ENCODE measurements at regions not wholly inside any gene's neighbourhood (a gene's known extent, or its start where the extent isn't known, plus 50 kb on each side); places are given as distances from the start of the nearest gene placed in this dataset.
"Not testable (repeated sequence)": the region's sequence is repeated elsewhere in the genome, so short reads cannot be mapped to it uniquely, and the experiment has no call there.

DNA sequence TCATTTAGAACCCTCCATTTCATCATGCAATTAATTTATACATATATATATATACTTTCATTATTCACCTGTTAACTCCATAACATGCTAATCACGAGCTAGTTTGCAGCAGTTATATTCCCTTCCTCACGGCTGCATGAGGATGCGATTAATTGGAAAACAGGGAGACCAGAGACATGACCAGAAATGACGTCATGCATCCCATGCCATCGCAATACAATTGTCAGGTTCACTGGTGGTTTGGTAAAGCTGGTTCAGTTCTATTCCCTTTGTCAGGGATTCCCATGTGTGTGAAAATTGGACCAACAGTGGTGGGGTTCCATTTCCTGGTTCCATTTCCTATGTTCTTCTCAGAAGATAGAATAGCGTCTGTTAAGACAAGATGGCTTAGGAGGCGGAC, 440.4 kb upstream of the ERCC4 start:
- no peaks in the 10 kb centered on the region for H3K27me3 ChIP-seq
- intact Hi-C loops (cut with DNase I): no loop called here
- H3K27ac ChIP-seq: no peak overlapping the region
- H3K36me3 ChIP-seq: no peaks in the 10 kb centered on the region
- H3K4me1 ChIP-seq (ENCODE audit: insufficient read depth): no peaks in the 10 kb centered on the region
- 83 to 91% (median 86%) methylated on average over 7 of the region's 7 CpGs for WGBS, 3 donors
- no peak overlapping the region for H3K4me3 ChIP-seq
- DNase-seq: no peak
- TF ChIP-seq EP300 (IDR thresholded peaks at IDR 0.05) (no peak), POLR2A (IDR thresholded peaks at IDR 0.05) (no peak)
- TF ChIP-seq, protein P1, sequence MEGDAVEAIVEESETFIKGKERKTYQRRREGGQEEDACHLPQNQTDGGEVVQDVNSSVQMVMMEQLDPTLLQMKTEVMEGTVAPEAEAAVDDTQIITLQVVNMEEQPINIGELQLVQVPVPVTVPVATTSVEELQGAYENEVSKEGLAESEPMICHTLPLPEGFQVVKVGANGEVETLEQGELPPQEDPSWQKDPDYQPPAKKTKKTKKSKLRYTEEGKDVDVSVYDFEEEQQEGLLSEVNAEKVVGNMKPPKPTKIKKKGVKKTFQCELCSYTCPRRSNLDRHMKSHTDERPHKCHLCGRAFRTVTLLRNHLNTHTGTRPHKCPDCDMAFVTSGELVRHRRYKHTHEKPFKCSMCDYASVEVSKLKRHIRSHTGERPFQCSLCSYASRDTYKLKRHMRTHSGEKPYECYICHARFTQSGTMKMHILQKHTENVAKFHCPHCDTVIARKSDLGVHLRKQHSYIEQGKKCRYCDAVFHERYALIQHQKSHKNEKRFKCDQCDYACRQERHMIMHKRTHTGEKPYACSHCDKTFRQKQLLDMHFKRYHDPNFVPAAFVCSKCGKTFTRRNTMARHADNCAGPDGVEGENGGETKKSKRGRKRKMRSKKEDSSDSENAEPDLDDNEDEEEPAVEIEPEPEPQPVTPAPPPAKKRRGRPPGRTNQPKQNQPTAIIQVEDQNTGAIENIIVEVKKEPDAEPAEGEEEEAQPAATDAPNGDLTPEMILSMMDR (IDR thresholded peaks at IDR 0.05): no peak
- no peaks in the 10 kb centered on the region for H3K9me3 ChIP-seq

GRCh38 chr16:13480801-13481200, 439.2 kb upstream of the ERCC4 start:
- 5 to 40% (median 16%) methylated on average over 4 of the region's 4 CpGs for WGBS, 3 donors

GRCh38 chr16:13483121-13483520, 436.8 kb upstream of the ERCC4 start:
- no peak overlapping the region for H3K27ac ChIP-seq

More at GRCh38 chr16:13480801-13481200, 439.2 kb upstream of the ERCC4 start:
- Histone ChIP-seq H3K4me1 (ENCODE audit: insufficient read depth) (no peaks in the 10 kb centered on the region), H3K36me3 (no peaks in the 10 kb centered on the region), H3K27me3 (no peaks in the 10 kb centered on the region), H3K4me3 (no peak overlapping the region), H3K27ac (no peak overlapping the region), H3K9me3 (no peaks in the 10 kb centered on the region)
- TF ChIP-seq POLR2A (IDR thresholded peaks at IDR 0.05) (no peak), EP300 (IDR thresholded peaks at IDR 0.05) (no peak)
- TF ChIP-seq, protein P1 (IDR thresholded peaks at IDR 0.05): no peak
- DNase-seq: no peak
- intact Hi-C loops (cut with DNase I): no loop called here

GRCh38 chr16:13489416-13489815, 430.5 kb upstream of the ERCC4 start:
- WGBS, 3 donors: 73 to 82% (median 75%) methylated on average over 3 of the region's 3 CpGs
- H3K4me1 ChIP-seq (ENCODE audit: insufficient read depth); H3K9me3 ChIP-seq; DNase-seq; intact Hi-C loops (cut with DNase I); H3K4me3 ChIP-seq; H3K27ac ChIP-seq; H3K36me3 ChIP-seq; H3K27me3 ChIP-seq: not testable (repeated sequence)

More at GRCh38 chr16:13483121-13483520, 436.8 kb upstream of the ERCC4 start:
- no peak for TF ChIP-seq POLR2A (IDR thresholded peaks at IDR 0.05)
- TF ChIP-seq, protein P1 (IDR thresholded peaks at IDR 0.05): no peak
- no peak for TF ChIP-seq EP300 (IDR thresholded peaks at IDR 0.05)
- Histone ChIP-seq H3K4me3 (no peak overlapping the region), H3K9me3 (no peaks in the 10 kb centered on the region), H3K36me3 (no peaks in the 10 kb centered on the region), H3K27me3 (no peaks in the 10 kb centered on the region), H3K4me1 (ENCODE audit: insufficient read depth) (no peaks in the 10 kb centered on the region)
- 12 to 28% (median 14%) methylated on average over 3 of the region's 3 CpGs for WGBS, 3 donors
- DNase-seq: no peak
- intact Hi-C loops (cut with DNase I): no loop called here

DNA sequence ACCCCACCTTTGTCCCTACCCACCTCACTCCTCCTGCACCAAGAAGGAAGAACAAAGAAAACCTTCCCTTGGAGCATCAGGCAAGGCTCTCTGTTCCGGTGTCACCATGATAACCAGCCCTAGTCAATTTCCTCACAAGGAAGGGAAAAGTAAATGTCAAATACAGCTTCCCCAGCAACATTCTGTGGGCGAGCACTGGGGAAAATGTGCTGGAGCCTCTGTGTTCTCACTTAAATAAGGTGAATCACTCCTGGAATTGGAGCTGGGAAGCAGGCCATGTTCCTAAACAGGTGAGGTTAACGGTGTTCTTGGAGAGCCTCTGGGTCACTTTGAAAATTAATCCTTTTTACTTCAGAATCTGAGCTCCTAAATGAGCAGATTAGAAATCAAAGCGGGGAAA, 427.9 kb upstream of the ERCC4 start:
- no peak for DNase-seq
- no peaks in the 10 kb centered on the region for H3K27me3 ChIP-seq
- intact Hi-C loops (cut with DNase I): no loop called here
- no peaks in the 10 kb centered on the region for H3K4me1 ChIP-seq (ENCODE audit: insufficient read depth)
- 75 to 80% (median 76%) methylated on average over 4 of the region's 4 CpGs for WGBS, 3 donors
- H3K9me3 ChIP-seq: no peaks in the 10 kb centered on the region
- no peak for TF ChIP-seq POLR2A (IDR thresholded peaks at IDR 0.05)
- TF ChIP-seq, protein P1 (IDR thresholded peaks at IDR 0.05): no peak
- no peak for TF ChIP-seq EP300 (IDR thresholded peaks at IDR 0.05)
- no peak overlapping the region for H3K27ac ChIP-seq
- no peak overlapping the region for H3K4me3 ChIP-seq
- H3K36me3 ChIP-seq: no peaks in the 10 kb centered on the region
